Neutrophil (primary cell): ENCODE measurements at regions not wholly inside any gene's neighbourhood (a gene's known extent, or its start where the extent isn't known, plus 50 kb on each side); places are given as distances from the start of the nearest gene placed in this dataset.

Experiments
- H3K27ac ChIP-seq: fragments of 200-600 bp; sonication (generic); 2 replicates; pipeline ENCODE4 v1.5.1; 2016; ENCODE audit warnings: mild to moderate bottlenecking, moderate library complexity
- H3K27me3 ChIP-seq: fragments of 200-600 bp; sonication (generic); 2 replicates; pipeline ENCODE4 v1.6.0; 2016; ENCODE audit warnings: mild to moderate bottlenecking
- H3K36me3 ChIP-seq: fragments of 200-600 bp; sonication (generic); 2 replicates; pipeline ENCODE4 v1.5.1; 2017
- H3K4me1 ChIP-seq, 2 experiments: fragments of 200-600 bp in 1 of 2; sonication (generic) in 1 of 2; 1 replicate in 1 of 2; 2 replicates in 1 of 2; pipeline versions ENCODE4 v1.5.1 to v1.6.1; 2013 to 2016; ENCODE audit warnings: low read depth in 1 of 2, low read length in 1 of 2, mild to moderate bottlenecking in 1 of 2, moderate library complexity in 1 of 2; ENCODE audit not compliant: control insufficient read depth in 1 of 2, insufficient read depth in 1 of 2
- H3K4me3 ChIP-seq, 2 experiments: fragments of 200-600 bp in 1 of 2; sonication (generic) in 1 of 2; 1 replicate in 1 of 2; 2 replicates in 1 of 2; pipeline ENCODE4 v1.5.1; 2013 to 2016; ENCODE audit warnings: low read depth in 1 of 2, low read length in 1 of 2, mild to moderate bottlenecking in 1 of 2, moderate library complexity in 1 of 2
- H3K9me3 ChIP-seq: fragments of 200-600 bp; sonication (generic); 2 replicates; pipeline ENCODE4 v1.5.1; 2016
- TF ChIP-seq, protein P1 (sequence below): fragments of 200-600 bp; sonication (generic); IDR thresholded peaks from 2 replicates; pipeline ENCODE4 v1.5.1; 2016; ENCODE audit warnings: antibody characterized with exemption

DNA sequence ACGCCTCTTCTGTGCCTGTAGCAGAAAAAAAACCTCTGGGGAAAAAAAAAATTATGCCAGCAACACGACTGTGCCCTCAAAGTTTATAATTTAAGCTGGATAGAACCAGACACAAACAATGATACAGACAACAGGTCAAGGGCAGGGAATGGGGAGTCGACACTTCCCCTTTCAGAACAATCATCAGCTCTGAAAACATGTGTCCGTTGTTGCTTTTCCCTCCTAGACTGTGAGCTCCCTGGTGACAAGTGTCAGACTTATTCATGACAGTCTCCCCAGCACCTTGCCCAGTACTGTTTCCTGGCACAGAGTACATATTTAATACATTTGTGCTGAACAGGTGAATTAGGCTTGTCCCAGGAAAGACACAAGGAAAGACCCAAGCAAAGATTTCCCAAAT is 178.3 kb downstream of the SOX9 start:
- Histone ChIP-seq H3K27me3 (no peaks in the 10 kb centered on the region), H3K4me1 (no peaks in the 10 kb centered on the region), H3K27ac (no peak overlapping the region), H3K4me3 (no peak overlapping the region), H3K36me3 (no peaks in the 10 kb centered on the region), H3K9me3 (no peaks in the 10 kb centered on the region)
- TF ChIP-seq, protein P1, sequence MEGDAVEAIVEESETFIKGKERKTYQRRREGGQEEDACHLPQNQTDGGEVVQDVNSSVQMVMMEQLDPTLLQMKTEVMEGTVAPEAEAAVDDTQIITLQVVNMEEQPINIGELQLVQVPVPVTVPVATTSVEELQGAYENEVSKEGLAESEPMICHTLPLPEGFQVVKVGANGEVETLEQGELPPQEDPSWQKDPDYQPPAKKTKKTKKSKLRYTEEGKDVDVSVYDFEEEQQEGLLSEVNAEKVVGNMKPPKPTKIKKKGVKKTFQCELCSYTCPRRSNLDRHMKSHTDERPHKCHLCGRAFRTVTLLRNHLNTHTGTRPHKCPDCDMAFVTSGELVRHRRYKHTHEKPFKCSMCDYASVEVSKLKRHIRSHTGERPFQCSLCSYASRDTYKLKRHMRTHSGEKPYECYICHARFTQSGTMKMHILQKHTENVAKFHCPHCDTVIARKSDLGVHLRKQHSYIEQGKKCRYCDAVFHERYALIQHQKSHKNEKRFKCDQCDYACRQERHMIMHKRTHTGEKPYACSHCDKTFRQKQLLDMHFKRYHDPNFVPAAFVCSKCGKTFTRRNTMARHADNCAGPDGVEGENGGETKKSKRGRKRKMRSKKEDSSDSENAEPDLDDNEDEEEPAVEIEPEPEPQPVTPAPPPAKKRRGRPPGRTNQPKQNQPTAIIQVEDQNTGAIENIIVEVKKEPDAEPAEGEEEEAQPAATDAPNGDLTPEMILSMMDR: no peak

DNA sequence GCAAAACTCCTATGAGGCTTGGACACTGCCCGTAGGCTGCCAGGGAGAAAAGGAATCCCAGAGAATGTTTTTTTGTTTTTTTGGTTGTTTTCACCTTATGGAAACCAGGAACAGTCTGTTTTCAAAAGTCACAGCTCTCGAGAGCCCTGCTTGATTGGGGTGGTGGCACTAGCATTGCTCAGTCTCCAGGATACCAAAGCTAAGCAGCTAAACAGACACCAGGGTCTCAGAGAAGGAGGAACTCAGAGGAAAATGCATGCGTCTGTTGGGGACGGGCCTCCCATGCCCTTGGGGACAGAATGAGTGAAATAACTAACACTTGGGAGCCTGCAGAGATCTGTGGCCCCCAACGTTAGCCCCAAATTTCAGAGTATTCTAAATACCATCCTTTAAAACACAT is 178.8 kb downstream of the SOX9 start:
- H3K4me3 ChIP-seq: no peak overlapping the region
- H3K9me3 ChIP-seq: no peaks in the 10 kb centered on the region
- H3K27ac ChIP-seq: no peak overlapping the region
- no peaks in the 10 kb centered on the region for H3K36me3 ChIP-seq
- H3K4me1 ChIP-seq: no peaks in the 10 kb centered on the region
- TF ChIP-seq, protein P1: no peak
- no peaks in the 10 kb centered on the region for H3K27me3 ChIP-seq

DNA sequence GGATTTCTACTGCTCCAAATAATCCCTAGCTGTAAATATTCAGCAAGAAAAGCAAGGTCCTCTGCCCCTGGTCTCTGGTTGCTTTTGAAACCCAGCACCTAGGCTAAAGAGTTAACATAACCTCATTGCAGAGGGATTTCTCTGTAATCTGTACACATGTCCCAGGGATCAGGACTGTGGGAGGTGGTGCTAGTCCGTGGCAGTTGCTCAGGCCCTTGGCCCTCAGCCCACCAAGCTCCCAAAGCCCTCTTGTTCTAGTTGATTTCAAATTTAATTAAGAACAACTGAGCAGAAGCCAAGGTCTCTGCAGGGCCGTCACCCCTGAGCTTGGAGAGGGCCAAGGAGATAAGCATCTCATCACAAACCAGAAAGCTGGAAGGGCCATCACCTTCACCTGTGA is 181.1 kb downstream of the SOX9 start:
- no peak overlapping the region for H3K27ac ChIP-seq
- no peak overlapping the region for H3K4me3 ChIP-seq
- H3K4me1 ChIP-seq: no peaks in the 10 kb centered on the region
- H3K9me3 ChIP-seq: no peaks in the 10 kb centered on the region
- TF ChIP-seq, protein P1: no peak
- no peaks in the 10 kb centered on the region for H3K36me3 ChIP-seq
- no peaks in the 10 kb centered on the region for H3K27me3 ChIP-seq

DNA sequence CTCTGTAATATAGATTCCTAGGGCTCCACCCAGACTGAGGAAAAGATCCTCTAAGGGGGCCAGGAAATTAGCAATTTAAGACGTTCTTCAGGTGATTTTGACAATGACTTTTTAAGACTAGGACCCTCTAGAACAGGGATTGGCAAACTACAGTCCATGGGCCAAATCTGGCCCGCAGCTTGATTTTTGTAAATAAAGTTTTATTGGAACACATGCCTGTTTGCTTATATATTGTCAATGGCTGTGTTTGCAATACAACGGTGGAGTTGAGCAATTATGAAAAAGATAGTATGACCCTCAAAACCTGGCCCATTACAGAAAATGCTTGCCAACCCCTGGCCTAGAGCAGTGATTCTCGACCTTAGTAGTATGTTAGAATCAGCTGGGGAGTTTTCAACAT is 181.9 kb downstream of the SOX9 start:
- Histone ChIP-seq H3K4me1 (no peaks in the 10 kb centered on the region), H3K27ac (no peak overlapping the region), H3K9me3 (no peaks in the 10 kb centered on the region), H3K36me3 (no peaks in the 10 kb centered on the region), H3K4me3 (no peak overlapping the region), H3K27me3 (no peaks in the 10 kb centered on the region)
- TF ChIP-seq, protein P1: no peak

DNA sequence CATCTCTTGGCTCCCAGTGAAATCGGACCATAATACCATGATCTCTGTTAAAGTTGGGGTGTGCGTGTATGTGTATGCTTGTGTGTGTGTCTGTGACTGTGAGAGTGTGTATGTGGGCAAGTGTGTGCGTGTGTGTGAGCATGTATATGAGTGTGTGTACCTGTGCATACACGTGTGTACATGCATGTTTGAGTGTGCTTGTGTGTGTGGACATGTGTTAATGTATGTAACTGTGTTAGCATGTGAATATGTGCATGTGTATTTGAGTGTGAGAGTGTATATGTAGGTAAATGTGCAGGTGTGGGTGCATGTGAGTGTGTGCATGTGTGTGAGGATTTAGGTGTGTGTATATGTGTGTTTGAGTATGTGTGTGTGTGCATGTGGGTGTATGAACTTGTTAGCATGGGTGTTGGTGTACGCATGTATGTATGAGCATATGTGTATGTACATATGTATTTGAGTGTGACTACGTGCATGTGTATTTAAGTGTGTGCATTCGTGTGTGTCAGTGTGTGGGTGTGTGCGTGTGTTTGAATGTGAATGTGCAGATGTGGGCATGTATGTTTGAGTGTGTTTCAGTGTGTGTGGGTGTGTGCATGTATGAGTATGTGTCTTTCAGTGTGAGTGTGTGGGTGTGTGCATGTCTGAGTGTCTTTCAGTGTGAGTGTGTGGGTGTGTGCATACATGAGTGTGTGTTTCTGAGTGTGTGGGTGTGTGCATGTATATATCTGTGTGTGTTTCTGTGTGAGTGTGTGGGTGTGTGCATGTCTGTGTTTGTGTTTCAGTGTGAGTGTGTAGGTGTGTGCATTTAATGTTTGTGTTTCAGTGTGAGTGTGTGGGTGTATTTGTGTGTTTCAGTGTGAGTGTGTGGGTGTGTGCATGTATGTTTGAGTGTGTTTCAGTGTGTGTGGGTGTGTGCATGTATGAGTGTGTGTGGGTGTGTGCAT is 183.2 kb downstream of the SOX9 start:
- Histone ChIP-seq H3K27ac (no peak overlapping the region), H3K27me3 (no peaks in the 10 kb centered on the region), H3K4me3 (no peak overlapping the region), H3K4me1 (no peaks in the 10 kb centered on the region), H3K9me3 (no peaks in the 10 kb centered on the region), H3K36me3 (no peaks in the 10 kb centered on the region)
- TF ChIP-seq, protein P1: no peak
